ENCODE measurements at regions not wholly inside any gene's neighbourhood (a gene's known extent, or its start where the extent isn't known, plus 50 kb on each side); places are given as distances from the start of the nearest gene placed in this dataset.
"Not testable (repeated sequence)": the region's sequence is repeated elsewhere in the genome, so short reads cannot be mapped to it uniquely, and the experiment has no call there.

DNA sequence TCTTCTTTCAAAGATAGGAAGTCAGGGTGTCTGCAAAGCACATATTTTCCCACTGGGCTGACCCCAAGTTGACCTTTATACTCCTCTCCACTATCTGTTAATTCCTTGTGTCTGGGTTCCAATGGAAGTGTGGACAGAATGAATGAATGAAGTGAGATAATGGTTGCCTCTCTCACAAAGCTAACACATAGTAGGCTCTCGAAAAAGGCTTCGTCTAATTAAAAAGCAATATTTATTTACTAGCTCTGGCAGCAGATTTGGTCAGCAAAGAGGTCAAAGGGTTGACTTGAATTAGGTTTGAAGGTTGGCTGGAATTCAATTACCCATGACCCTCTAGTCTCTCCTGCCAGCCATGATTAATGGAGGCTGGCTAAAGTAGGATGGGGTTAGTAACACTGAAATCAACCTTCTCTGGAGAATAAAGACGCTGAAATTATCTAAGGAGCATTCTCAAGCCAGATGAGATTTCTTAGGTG lies 280.3 kb upstream of the KLF3 start:
- no peak for DNase-seq (ENCODE audit: low spot score)

DNA sequence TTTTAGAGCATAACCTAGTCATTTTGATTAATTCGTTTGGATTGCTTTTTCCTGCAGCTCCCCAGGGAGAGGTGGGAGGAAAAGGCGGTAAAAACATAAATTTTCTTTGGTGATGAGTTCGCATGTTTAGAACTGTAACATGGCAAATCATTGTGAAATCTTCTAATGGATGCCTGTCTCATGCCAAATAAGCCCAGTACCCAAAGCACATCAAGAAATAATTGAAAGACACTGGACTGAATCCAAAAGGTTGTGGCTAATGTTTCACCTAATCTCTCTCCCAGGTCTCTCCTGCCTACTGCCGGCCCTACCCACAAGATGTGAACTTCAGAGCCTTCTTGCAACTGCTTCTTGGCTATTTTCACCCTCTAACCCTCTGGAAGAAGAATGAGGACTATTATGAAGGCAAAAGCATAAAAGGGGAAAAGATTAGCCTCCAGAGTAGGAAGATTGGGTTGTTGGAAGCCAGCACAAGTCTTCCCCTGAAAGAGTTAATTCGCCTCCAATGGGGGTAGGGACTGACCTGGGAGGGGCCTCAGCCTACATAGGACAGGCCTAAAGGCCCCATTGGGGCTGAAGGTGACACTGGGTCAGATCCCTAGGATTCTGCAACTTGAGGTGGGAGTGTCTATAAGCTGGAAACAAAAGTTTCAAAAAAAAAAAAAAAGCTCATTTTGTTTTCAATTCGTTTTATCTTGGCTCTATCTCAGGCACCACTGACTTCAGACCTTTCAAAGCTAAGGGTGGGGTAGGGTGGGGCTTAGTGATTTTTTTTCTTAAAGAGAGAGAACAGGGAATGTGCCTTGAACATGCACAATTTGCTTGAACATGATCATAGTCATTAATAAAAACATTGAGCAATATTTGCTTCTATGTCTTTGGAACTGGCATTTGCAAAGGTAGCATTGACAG lies 278.6 kb upstream of the KLF3 start:
- DNase-seq (ENCODE audit: low spot score), result no peak

DNA sequence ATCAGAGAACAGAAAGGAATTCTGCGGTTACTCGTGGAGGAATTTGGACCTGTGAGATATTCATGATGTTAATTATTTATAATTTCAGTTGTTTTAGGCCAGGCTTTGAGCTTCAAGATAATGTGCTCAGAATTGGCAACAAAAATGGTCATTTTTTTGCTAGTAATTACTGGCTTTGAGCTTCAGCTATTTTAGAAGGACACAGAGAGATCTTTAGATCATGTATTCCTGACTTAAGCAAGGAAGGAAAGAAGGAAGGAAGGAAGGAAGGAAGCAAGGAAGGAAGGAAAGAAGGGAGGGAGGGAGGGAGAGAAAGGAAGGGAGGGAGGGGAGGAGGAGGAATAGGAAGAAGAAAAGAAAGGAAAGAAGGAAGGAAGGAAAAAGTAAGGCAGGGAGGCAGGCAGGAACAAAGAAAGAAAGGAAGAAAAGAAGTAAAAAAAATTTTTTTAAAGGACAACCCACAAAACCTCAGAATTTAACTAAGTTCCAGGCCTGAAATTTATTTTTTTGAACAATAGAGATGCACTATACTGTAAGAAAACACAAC lies 277.9 kb upstream of the KLF3 start:
- DNase-seq (ENCODE audit: low spot score), result no peak

DNA sequence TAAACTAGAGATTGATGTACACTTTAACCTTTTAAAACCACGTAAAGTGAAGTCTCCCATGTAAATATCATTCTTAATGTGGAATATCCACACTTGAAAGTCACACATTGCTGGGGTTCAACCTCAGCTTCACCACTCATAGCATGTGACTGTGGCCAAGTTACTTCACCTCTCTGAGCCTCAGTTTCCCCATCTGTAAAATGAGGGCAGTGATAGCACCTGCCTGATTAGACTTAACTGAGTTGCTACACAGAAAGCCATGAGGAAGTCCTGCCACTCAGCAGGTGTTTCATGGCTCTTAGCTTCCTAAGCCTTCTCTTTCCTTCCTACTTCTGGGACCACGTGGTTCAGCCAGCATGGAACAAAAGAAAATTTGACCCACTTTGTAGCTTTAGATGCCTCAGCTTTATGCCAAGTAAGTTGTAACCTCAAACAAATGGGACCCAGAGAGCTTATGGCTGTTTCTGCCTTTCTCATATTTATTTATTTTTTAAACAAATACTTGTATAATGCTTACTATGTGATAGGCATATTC lies 277.3 kb upstream of the KLF3 start:
- no peak for DNase-seq (ENCODE audit: low spot score)

DNA sequence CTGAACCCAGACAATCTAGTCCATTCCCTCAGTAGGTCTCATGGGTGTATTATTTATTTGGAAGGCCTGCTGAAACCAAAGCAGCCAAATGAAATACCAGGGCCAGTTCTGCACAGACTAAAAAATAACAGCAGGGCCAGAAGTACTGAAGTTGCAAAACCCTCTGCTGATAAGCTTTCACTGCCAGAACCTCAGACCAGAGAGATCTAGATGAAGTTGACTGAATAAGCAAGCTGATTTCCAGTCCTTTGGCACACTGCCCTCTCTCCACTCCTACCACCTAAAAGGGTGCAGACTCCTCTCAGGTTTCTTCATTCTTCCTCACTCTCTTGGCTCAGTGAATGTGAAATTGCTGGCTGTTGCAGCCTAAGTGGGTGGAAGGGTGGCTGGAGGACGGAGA lies 276.7 kb upstream of the KLF3 start:
- DNase-seq (ENCODE audit: low spot score), result no peak

DNA sequence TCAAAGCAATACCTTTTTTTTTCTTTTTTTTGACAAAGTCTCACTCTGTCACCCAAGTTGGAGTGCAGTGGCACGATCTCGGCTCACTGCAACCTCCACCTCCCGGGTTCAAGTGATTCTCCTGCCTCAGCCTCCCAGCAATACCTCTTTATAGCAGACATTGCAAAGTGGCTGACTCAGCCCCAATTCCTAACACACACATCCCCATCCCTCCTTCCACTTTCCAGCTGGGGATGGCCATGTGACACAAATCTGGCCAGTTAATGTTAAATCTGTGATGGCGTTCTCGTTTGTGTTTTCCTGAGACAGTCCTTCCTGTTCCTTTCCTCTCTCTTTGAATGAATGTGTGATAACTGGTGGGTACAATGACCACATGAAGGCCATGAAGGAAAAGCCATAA lies 276.2 kb upstream of the KLF3 start:
- DNase-seq (ENCODE audit: low spot score), result no peak

DNA sequence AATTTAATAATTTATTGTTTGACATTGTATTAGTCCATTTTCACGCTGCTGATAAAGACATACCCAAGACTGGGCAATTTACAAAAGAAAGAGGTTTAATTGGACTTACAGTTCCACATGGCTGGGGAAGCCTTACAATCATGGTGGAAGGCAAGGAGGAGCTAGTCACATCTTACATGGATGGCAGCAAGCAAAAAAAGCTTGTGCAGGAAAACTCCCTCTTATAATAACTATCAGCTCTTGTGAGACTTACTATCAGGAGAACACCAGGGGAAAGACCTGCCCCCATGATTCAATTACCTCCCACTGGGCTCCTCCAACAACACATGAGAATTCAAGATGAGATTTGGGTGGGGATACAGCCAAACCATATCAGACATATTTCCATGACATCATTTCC lies 275.1 kb upstream of the KLF3 start:
- not testable (repeated sequence) for DNase-seq (ENCODE audit: low spot score)

DNA sequence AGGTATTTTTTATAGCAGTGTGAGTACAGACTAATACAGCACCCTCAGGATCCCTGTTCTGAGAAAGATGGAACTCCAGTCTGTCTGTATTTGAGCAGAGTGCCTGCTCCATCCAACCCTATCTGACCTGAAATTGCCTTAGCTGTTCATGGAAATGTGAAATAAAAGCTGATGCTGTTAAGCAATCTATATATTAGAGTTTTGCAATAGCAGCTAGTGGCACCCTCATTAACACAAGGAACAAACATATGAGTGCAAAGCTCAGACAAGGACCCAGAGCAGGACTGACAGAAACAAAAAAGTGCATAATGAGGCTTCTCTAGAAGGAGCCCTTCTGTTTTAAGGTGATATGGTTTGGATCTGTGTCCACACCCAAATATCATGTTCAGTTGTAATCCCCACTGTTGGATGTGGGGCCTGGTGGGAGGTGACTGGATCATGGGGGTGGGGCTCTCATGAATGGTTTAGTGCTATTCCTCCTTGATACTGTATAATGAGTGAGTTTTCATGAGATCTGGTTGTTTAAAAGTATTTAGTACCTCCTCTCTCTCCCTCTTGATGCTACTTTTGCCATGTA lies 272.9 kb upstream of the KLF3 start:
- no peak for DNase-seq (ENCODE audit: low spot score)

DNA sequence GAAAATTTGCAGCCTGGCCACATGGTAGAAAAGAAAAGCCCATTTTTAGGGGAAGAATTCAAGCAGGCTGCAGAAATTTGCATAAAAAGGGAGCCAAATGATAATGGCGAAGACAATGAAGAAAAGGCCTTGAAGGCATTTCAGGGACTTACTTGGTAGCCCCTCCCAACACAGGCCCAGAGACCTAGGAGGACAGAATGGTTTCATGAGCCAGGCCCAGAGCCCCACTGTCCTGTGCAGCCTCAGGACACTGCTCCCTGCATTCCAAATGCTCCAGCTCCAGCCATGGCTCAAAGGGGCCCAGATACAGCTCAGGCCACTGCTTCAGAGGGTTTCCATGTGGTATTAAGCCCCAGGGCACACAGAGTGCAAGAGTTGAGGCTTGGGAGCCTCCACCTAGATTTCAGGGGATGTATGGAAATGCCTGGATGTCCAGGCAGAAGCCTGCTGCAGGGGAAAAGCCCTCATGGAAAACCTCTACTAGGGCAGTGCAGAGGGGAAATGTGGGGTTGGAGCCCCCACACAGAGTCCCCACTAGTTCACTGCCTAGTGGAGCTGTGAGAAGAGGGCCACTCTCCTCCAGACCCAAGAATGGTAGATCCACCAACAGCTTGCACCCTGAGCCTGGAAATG lies 271.7 kb upstream of the KLF3 start:
- no peak for DNase-seq (ENCODE audit: low spot score)

DNA sequence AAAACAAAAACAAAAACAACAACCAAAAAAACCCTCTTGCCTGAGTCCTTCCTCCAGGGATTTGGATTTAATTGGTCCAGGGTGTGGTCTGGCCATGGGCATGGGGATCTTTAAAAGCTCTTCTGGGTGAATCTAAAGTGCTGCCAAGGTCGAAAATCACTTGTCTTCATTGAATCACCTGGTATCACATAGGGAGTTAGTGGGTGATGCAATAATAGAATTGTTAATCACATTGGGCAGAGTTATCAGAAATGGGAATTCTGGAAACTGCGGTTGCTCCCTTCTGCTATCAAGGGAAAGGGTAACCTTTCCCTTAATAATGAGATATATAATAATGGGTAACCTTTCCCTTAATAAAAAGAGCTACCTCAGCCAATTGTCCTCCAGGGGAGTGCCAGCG lies 267.9 kb upstream of the KLF3 start:
- DNase-seq (ENCODE audit: low spot score), result no peak

DNA sequence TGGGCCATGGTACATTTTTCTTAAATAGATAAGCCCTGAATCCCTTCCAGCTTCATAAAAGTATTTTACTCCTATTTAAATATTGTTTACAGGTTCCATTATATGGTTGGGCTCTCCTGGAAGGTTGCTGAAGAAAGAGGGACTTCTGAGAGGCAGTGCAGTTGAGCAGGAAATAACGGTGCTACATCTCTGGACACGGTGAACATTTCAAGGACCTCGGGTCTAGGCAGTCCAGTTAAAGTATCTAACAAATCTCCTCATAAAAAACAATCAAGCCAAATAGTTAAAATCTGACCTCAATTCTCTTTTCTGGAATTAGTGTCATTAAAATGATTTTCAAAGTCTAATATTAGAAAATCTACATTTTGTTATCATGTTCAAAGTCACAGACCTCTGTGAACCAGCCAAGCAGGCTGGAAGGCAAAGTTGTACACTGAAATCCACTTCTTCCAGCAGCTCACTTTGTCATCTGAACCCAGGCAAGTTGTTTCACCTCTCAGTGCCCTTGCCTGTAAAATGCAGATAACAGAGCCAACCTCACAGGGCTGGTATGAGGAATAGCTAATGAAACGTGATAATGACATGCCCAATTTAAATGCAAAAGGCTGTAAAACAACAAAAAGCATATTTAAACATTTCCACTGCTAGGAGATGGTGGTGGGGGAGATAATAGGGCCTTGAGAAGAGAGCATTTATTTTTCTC lies 267.0 kb upstream of the KLF3 start:
- DNase-seq (ENCODE audit: low spot score), result no peak

DNA sequence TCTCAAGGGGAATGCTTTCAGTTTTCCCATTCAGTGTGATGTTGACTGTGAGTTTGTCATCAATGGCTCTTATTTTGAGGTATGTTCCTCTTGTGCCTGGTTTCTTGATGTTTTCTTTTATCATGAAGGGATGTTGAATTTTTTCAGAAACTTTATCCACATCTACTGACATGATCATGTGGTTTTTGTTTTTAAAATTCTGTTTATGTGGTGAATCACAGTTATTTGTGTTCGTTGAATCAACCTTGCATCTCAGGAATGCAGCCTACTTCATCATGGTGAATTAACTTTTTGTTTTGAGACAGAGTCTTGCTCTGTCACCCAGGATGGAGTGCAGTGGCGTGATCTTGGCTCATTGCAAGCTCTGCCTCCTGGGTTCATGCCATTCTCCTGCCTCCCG lies 263.1 kb upstream of the KLF3 start:
- DNase-seq (ENCODE audit: low spot score), result no peak

DNA sequence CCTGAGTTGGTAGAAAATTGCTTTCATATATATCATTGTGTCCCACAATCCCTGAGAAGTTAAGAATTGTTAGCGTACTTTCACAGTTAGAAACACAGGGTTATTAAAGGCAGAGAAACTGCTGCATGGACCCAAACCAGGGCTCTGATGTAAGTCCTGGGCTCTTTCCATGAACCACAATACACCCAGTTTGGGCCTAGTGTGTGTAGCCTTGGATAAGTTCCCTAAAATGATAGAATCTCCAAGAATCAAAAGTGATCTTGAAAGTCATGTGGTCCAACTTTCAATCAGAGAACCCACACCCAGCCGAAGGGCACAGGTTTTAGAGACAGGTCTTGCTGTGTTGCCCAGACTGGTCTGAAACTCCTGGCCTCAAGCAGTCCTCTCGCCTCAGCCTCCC lies 257.8 kb upstream of the KLF3 start:
- DNase-seq (ENCODE audit: low spot score), result no peak

DNA sequence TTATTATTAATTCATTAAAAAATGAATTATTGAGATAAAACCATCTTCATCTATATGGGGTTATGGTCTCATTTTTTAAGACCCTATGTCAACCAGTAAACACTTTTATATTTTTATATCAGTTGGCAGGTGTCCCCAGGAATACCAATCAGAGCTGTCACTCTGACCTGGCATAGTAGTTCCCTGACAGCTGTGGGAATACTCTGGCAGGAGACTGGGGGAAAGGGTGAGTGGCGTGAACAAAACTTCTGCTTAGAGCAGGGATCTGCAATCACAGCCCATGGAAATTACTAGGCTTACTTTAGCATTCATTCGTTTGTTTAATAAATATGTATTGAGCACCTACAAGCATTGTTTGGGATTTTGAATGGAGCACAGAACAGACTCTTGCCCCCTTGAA lies 254.1 kb upstream of the KLF3 start:
- DNase-seq (ENCODE audit: low spot score), result no peak

DNA sequence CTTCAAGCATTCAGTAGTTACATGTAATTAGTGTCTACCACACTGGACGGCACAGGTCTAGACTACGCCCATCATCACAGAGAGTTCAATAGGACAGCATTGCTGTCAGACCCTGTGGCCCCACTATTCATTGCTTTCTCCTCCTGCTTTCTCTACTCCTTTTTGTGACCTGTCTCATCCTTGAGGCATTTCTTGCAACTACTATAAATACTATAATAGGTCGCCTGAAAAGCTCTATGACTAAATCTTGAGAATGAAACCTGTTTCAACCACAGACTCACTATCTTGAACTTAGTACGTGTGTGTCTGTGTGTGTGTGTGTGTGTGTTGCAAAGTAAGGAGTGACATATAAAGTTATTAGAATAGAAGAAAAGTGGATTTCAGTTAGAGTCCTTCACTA lies 252.9 kb upstream of the KLF3 start:
- no peak for DNase-seq (ENCODE audit: low spot score)

DNA sequence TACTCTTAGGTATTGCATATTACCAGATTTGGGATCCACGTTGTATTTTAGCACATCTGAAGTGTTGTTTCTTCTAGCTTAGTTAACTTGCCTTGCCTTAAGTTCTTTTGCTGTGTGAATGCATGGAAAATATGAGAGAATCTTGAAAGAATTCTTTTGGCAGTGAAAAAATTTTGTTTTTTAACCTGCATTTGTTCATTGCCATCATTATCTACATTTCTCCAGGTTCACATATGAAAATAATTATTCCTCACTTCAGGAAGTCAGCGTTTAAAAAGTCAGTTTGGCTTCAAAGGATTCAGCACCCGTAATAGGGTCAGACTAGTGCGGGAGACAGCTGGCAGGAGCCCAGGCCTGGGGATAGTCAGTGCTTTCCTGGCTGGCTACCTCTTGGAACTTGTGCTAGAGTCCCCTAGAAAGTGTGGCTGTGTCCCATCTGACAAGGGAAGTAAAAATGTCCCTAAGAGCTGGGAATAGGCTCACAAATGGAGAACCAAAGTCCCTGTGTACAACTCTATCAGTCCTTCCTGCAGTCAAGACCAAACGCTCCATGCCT lies 251.9 kb upstream of the KLF3 start:
- DNase-seq (ENCODE audit: low spot score), result no peak

DNA sequence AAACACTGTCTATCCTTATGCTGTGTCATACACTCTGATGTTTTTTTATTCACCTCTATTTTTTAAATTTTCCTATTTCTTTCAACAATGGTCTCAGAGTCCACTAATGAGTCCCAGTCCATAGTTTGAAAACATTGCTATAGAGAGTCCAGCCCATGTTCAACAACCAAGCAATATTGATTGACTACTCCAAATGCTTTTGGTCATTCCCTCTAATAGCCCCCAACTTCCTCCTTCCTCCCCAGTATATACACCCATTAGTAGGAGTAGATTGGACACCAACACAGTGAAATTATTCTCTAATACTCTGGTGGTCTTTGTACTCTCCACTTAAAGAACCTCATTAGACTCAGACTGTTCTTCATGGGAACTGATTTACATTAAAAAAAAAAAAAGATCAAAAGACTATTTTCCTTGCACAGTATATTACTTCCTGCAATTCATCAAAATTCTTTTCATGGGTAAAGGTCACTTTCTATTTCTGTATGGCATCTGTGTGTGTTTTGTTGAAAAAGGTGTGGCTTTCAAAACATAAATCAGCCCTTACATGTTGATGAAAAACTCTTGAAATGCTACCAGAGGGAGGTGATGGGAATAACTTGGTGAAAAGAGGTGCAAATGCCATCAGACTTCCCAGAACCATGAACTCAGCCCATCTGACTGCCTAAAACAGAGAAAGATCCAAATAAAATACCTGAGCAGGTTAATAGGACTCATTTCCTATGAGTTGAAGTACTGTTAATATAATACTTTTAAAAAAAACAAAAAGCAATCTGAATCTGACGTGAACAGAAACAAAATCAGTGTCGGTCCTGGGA lies 250.3 kb upstream of the KLF3 start:
- peak; percentile 28 for DNase-seq (ENCODE audit: low spot score)

DNA sequence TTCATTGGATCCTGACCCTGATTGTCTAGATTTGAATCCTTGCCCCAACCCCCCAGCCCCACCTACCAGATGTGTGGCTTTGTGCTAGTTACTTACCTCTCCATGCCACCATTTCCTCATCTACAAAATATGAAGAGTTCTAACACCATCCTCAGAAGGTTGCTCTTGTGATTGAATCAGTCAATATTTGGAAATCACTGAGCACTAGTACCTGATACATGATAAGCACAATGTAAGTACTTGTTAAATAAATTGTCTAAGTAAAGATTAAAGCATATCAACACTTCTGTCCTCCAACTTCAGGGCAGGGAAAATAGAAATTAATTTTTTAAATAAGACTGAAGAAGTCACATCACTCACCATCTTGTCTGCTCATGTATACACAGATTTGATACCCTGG lies 249.6 kb upstream of the KLF3 start:
- DNase-seq (ENCODE audit: low spot score), result no peak

DNA sequence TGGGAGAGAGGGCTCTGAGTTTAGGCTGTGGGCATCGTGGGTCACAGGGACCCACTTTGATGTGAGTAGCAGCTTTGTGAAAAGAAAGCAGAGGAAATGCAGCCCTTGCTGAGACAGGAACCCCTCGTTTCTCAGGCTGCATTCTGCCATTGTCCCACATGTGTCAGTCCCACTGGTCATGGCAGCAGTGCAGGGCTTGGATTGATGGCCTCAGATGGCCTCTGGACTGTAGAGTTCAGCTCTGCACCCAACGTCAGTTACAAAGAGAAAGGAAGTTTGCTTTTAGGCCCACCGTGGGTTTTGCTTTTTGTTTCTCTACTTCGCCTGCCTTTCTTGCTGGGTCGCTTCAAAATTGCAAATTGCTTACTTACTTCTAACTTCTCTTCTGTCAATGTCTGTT lies 248.3 kb upstream of the KLF3 start:
- DNase-seq (ENCODE audit: low spot score), result no peak

DNA sequence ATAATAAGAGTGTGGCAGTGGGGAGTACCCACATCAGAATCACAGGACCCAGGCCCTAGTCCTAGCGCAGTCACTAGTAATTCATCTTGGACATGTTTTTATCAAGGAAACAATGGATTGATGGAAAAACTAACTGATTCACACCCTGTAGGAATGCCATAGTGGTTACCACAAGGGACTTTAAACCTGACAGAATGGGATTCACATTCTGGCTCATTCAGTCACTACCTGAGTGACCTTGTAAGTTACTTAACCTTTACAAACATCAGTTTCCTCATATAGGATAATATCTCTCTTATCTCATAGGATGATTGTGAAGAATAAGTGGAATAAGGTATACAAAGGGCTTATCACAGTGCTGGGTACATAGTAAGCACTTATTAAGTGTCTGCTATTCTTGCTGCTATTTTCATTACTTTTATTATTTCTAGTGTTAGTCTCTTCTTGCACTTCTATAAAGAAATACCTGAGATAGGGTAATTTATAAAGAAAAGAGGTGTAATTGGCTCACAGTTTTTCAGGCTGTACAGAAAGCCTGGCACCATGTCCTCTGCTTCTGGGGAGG lies 247.5 kb upstream of the KLF3 start:
- DNase-seq (ENCODE audit: low spot score), result no peak

DNA sequence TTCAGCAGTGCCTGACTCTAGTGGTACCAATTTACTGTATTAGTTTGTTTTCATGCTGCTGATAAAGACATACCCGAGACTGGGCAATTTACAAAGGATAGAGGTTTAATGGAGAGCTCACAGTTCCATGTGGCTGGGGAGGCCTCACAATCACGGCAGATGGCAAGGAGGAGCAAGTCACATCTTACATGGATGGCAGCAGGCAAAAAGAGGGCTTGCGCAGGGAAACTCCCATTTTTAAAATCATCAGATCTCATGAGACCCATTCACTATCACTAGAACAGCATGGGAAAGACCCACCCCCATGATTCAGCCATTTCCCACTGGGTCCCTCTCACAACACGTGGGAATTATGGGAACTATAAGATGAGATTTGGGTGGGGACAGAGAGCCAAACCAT lies 243.7 kb upstream of the KLF3 start:
- not testable (repeated sequence) for DNase-seq (ENCODE audit: low spot score)
